SK-N-MC (cell line): ENCODE measurements at regions not wholly inside any gene's neighbourhood (a gene's known extent, or its start where the extent isn't known, plus 50 kb on each side); places are given as distances from the start of the nearest gene placed in this dataset.

ENCODE experiments used
- DNase-seq: peaks from one replicate; pipeline ENCODE4 v3.0.0-alpha.2; 2011; ENCODE audit warnings: low read depth, low spot score
- H3K27ac ChIP-seq: fragments of 200-600 bp; sonication (generic); 2 replicates; pipeline ENCODE4 v1.5.1; 2016; ENCODE audit warnings: mixed run types
- H3K36me3 ChIP-seq: fragments of 200-600 bp; sonication (generic); 2 replicates; pipeline ENCODE4 v1.6.1; 2017; ENCODE audit warnings: antibody characterized with exemption, low read length, mixed read lengths; ENCODE audit not compliant: insufficient read depth
- H3K4me3 ChIP-seq: fragments of 200-600 bp; sonication (generic); 2 replicates; pipeline ENCODE4 v1.5.1; 2016
- H3K9ac ChIP-seq: fragments of 200-600 bp; sonication (generic); 2 replicates; pipeline ENCODE4 v1.8.0; 2017; ENCODE audit warnings: mixed run types, mixed read lengths; ENCODE audit not compliant: insufficient read length
- H3K9me3 ChIP-seq: fragments of 200-600 bp; sonication (generic); 2 replicates; pipeline ENCODE4 v1.6.1; 2017; ENCODE audit warnings: low read depth, mild to moderate bottlenecking, antibody characterized with exemption, low read length, moderate library complexity, mixed read lengths
- EZH2 ChIP-seq: fragments of 200-600 bp; sonication (generic); IDR thresholded peaks from one replicate; pipeline ENCODE4 v1.6.1; 2017; ENCODE audit warnings: antibody characterized with exemption
- FOXP2 ChIP-seq: optimal IDR thresholded peaks from 2 replicates; pipeline ENCODE3; 2011; ENCODE audit warnings: mild to moderate bottlenecking, moderate library complexity; ENCODE audit not compliant: insufficient read depth; ENCODE audit errors: extremely low read length, control extremely low read depth
- POLR2AphosphoS5 ChIP-seq: IDR thresholded peaks from 2 replicates; pipeline ENCODE4 v1.6.1; 2012; ENCODE audit warnings: mild to moderate bottlenecking, low read depth, low read length, borderline replicate concordance

DNA sequence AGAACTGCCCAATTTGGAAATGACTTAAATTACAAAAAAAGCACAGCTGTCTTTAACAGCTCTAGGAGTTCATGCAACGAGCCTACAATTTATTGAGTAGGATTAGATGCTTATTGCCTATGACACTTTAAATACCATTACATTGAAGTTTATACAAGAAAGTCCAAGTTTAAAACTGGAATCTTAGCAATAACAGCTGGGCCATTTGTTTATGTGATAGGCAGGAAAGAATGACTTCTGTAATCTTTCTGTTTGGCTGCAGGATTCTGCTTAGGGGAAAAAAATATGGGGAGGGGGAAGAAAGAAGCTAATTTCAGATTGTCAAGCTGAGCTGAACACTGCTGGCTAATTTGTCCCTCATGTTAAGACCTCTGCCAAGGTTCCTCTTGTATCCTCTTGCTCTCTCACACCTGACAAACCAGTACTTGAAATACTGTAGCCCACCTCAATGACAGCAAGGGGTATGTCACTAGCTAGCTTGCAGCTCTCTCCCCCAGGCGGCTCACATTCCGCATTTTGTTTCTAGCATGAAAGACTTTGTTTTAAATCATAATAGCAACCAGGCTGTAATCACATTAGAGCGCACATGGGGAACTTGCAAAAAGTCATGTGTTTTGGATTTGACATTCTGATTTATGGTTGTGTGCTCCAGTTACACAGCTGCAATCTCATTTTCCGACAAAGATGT is 384.8 kb downstream of the BMP4 start:
- no peak for TF ChIP-seq POLR2AphosphoS5
- TF ChIP-seq FOXP2 = no peak
- TF ChIP-seq EZH2 = no peak
- no peak overlapping the region for H3K27ac ChIP-seq
- no peak overlapping the region for H3K9ac ChIP-seq
- H3K4me3 ChIP-seq = no peak overlapping the region
- DNase-seq = no peak
- H3K9me3 ChIP-seq = no peaks in the 10 kb centered on the region
- no peaks in the 10 kb centered on the region for H3K36me3 ChIP-seq

- Histone ChIP-seq H3K9me3 (no peaks in the 10 kb centered on the region), H3K27ac (no peak overlapping the region), H3K4me3 (no peak overlapping the region), H3K9ac (no peak overlapping the region), H3K36me3 (no peaks in the 10 kb centered on the region)
- no peak for TF ChIP-seq EZH2
- TF ChIP-seq FOXP2 = no peak
- no peak for TF ChIP-seq POLR2AphosphoS5
- no peak for DNase-seq
Observed at GRCh38 chr14:53570411-53571387, 385.9 kb downstream of the BMP4 start.

DNA sequence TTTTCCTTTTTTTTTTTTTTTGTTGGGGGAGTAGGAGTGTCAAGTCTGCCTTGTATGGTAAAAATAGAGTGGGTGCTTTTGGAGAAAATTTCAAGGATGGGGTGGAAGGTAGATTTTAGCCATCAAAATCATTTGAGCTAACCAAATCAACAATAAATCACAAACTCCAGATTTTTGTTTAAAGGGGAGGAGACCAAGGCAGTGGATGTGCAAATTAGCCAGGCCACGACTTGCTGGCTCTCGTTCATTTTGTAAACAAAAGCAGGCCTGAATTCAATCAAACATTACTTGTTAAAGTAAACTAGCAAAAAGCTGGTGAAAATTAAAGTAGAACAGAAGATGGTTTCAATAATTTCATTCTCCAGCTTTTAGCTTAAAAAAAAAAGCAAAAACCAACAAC is 387.2 kb downstream of the BMP4 start:
- no peak overlapping the region for H3K27ac ChIP-seq
- no peak overlapping the region for H3K4me3 ChIP-seq
- DNase-seq = no peak
- H3K9me3 ChIP-seq = no peaks in the 10 kb centered on the region
- no peak overlapping the region for H3K9ac ChIP-seq
- TF ChIP-seq FOXP2 = no peak
- TF ChIP-seq EZH2 = no peak
- TF ChIP-seq POLR2AphosphoS5 = no peak
- no peaks in the 10 kb centered on the region for H3K36me3 ChIP-seq

- H3K27ac ChIP-seq = no peak overlapping the region
- no peaks in the 10 kb centered on the region for H3K36me3 ChIP-seq
- DNase-seq = no peak
- no peak for TF ChIP-seq FOXP2
- TF ChIP-seq EZH2 = no peak
- no peak for TF ChIP-seq POLR2AphosphoS5
- peaks cover 4% of the 10 kb centered on the region; the same call in 1 of the 2 replicates for H3K9me3 ChIP-seq
- H3K9ac ChIP-seq = no peak overlapping the region
- H3K4me3 ChIP-seq = no peak overlapping the region
Observed at GRCh38 chr14:53567236-53567780, 389.3 kb downstream of the BMP4 start.

- no peak overlapping the region for H3K4me3 ChIP-seq
- peaks cover 4% of the 10 kb centered on the region; the same call in 1 of the 2 replicates for H3K9me3 ChIP-seq
- TF ChIP-seq EZH2 (no peak), POLR2AphosphoS5 (no peak), FOXP2 (no peak)
- H3K36me3 ChIP-seq = no peaks in the 10 kb centered on the region
- no peak overlapping the region for H3K27ac ChIP-seq
- no peak overlapping the region for H3K9ac ChIP-seq
- DNase-seq = no peak
Observed at GRCh38 chr14:53564870-53565269, 391.8 kb downstream of the BMP4 start.

- Histone ChIP-seq H3K36me3 (no peaks in the 10 kb centered on the region), H3K4me3 (no peak overlapping the region), H3K27ac (no peak overlapping the region), H3K9me3 (peaks cover 4% of the 10 kb centered on the region; the same call in 1 of the 2 replicates), H3K9ac (no peak overlapping the region)
- TF ChIP-seq POLR2AphosphoS5 (no peak), FOXP2 (no peak), EZH2 (no peak)
- DNase-seq = no peak
Observed at GRCh38 chr14:53563628-53564027, 393.0 kb downstream of the BMP4 start.

- Histone ChIP-seq H3K36me3 (no peaks in the 10 kb centered on the region), H3K4me3 (no peak overlapping the region), H3K9me3 (no peaks in the 10 kb centered on the region), H3K9ac (no peak overlapping the region), H3K27ac (no peak overlapping the region)
- DNase-seq = no peak
- no peak for TF ChIP-seq FOXP2
Observed at GRCh38 chr14:53553221-53553620, 400.1 kb upstream of the DDHD1 start.

DNA sequence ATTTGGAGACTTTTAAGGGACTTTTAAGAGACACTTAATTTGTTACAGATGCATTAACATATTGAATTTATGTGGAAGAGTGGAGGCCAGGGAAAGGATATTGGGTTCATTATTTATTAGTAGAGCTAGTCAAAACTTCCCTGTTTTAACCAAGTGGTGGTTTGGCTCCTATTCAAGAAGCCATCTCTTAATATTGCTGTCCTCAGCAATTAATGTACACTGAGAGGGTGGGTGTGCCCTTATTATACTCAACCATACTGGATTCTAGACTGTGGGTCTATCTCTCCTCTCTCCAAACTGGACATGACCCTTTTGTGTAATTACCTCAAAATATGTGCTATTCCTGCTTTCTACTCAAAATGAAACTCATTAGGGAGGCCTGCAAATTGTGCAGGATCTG is 398.7 kb upstream of the DDHD1 start:
- no peak overlapping the region for H3K27ac ChIP-seq
- no peak overlapping the region for H3K4me3 ChIP-seq
- H3K36me3 ChIP-seq = no peaks in the 10 kb centered on the region
- H3K9me3 ChIP-seq = no peaks in the 10 kb centered on the region
- TF ChIP-seq FOXP2 (no peak), POLR2AphosphoS5 (no peak), EZH2 (no peak)
- DNase-seq = no peak
- no peak overlapping the region for H3K9ac ChIP-seq
